IMR-90 (cell line): ENCODE measurements at regions not wholly inside any gene's neighbourhood (a gene's known extent, or its start where the extent isn't known, plus 50 kb on each side); places are given as distances from the start of the nearest gene placed in this dataset.

Experiments used
- ATAC-seq: fragments of 200-7000 bp; cut with Tn5 transposase; 2 replicates; pipeline ENCODE4 v1.9.1; 2020; ENCODE audit warnings: low read depth, mild to moderate bottlenecking, moderate library complexity
- BruUV-seq: library from RNA; stranded (reverse); fragments of 400-500 nt; replicated peaks from 2 replicates; lab custom pipeline; 2021; lab: Mats Ljungman, UMichigan
- CTCF ChIA-PET: fragments of 300-600 bp; formaldehyde crosslinking; extraction: SDS; loops from one replicate; lab custom pipeline; 2021; ENCODE audit warnings: antibody characterized with exemption; lab: Yijun Ruan, JAX
- POLR2A ChIA-PET: fragments of 300-600 bp; sonication (Branson Sonifier 250); formaldehyde crosslinking; loops from one replicate; lab custom pipeline; 2022; ENCODE audit warnings: antibody characterized with exemption; ENCODE audit not compliant: unreplicated experiment; lab: Charles Lee
- DNase-seq: peaks from one replicate; pipeline ENCODE4 v3.0.0; 2013
- H2AFZ ChIP-seq: replicated peaks from 2 replicates; pipeline ENCODE3; 2013; ENCODE audit warnings: low read length, mild to moderate bottlenecking; ENCODE audit not compliant: poor library complexity
- H2AK5ac ChIP-seq: 2 replicates; pipeline ENCODE4 v1.6.1; 2013; ENCODE audit warnings: low read depth, low read length, inconsistent platforms
- H2AK9ac ChIP-seq: replicated peaks from 2 replicates; pipeline ENCODE3; 2013; ENCODE audit warnings: mild to moderate bottlenecking, low read depth, low read length, moderate library complexity; ENCODE audit not compliant: poor library complexity
- H2BK120ac ChIP-seq: 2 replicates; pipeline ENCODE4 v1.6.1; 2013; ENCODE audit warnings: low read depth, low read length, inconsistent platforms
- H2BK15ac ChIP-seq: 3 replicates; pipeline ENCODE4 v1.6.1; 2013; ENCODE audit warnings: low read depth, low read length, inconsistent platforms
- H2BK20ac ChIP-seq: 2 replicates; pipeline ENCODE4 v1.6.1; 2013; ENCODE audit warnings: low read depth, mild to moderate bottlenecking, inconsistent platforms, low read length, moderate library complexity
- H2BK5ac ChIP-seq: 2 replicates; pipeline ENCODE4 v1.6.1; 2013; ENCODE audit warnings: mild to moderate bottlenecking, low read depth, low read length, inconsistent platforms; ENCODE audit not compliant: poor library complexity, severe bottlenecking
- H3K14ac ChIP-seq: replicated peaks from 2 replicates; pipeline ENCODE4 v1.6.1; 2013; ENCODE audit warnings: low read depth, low read length, inconsistent platforms
- H3K18ac ChIP-seq: 2 replicates; pipeline ENCODE4 v1.6.1; 2013; ENCODE audit warnings: low read depth, low read length, control low read depth
- H3K23ac ChIP-seq: 2 replicates; pipeline ENCODE4 v1.6.1; 2013; ENCODE audit warnings: low read depth, low read length, inconsistent platforms
- H3K27ac ChIP-seq: 2 replicates; pipeline ENCODE4 v1.5.1; 2013; ENCODE audit warnings: mild to moderate bottlenecking, control low read depth, low read length; ENCODE audit not compliant: insufficient read depth
- H3K27me3 ChIP-seq: 2 replicates; pipeline ENCODE4 v1.6.1; 2013; ENCODE audit warnings: low read length; ENCODE audit not compliant: control insufficient read depth, insufficient read depth
- H3K36me3 ChIP-seq: 2 replicates; pipeline ENCODE4 v1.6.1; 2013; ENCODE audit warnings: low read length, mixed read lengths; ENCODE audit not compliant: control insufficient read depth, insufficient read depth
- H3K4ac ChIP-seq: 2 replicates; pipeline ENCODE4 v1.6.1; 2013; ENCODE audit warnings: low read depth, low read length, inconsistent platforms
- H3K4me1 ChIP-seq: 2 replicates; pipeline ENCODE4 v1.6.1; 2013; ENCODE audit warnings: low read length, mixed read lengths; ENCODE audit not compliant: control insufficient read depth, insufficient read depth
- H3K4me2 ChIP-seq: 2 replicates; pipeline ENCODE4 v1.6.1; 2013; ENCODE audit warnings: low read depth, mild to moderate bottlenecking, control low read depth, low read length, moderate library complexity
- H3K4me3 ChIP-seq: 2 replicates; pipeline ENCODE4 v1.5.1; 2013; ENCODE audit warnings: low read depth, mild to moderate bottlenecking, control low read depth, low read length, moderate library complexity; ENCODE audit not compliant: insufficient read depth
- H3K56ac ChIP-seq: 2 replicates; pipeline ENCODE4 v1.6.1; 2013; ENCODE audit warnings: low read length, inconsistent platforms; ENCODE audit not compliant: insufficient read depth; ENCODE audit errors: extremely low read depth
- H3K79me1 ChIP-seq, 2 experiments: 2 replicates each; pipeline ENCODE4 v1.6.1; 2013; ENCODE audit warnings: low read length in 2 of 2, inconsistent platforms in 1 of 2, low read depth in 1 of 2
- H3K9ac ChIP-seq: 2 replicates; pipeline ENCODE4 v1.6.1; 2013; ENCODE audit warnings: low read depth, low read length, control low read depth
- H3K9me1 ChIP-seq: 2 replicates; pipeline ENCODE4 v1.6.1; 2013; ENCODE audit warnings: low read length, inconsistent platforms; ENCODE audit not compliant: insufficient read depth
- H3K9me3 ChIP-seq: 2 replicates; pipeline ENCODE4 v1.6.1; 2013; ENCODE audit warnings: low read length; ENCODE audit not compliant: control insufficient read depth, insufficient read depth
- H4K20me1 ChIP-seq: 2 replicates; pipeline ENCODE4 v1.6.1; 2013; ENCODE audit warnings: low read length, inconsistent platforms; ENCODE audit not compliant: insufficient read depth
- H4K5ac ChIP-seq: 2 replicates; pipeline ENCODE4 v1.6.1; 2013; ENCODE audit warnings: mild to moderate bottlenecking, low read depth, low read length, control low read depth
- H4K8ac ChIP-seq, 2 experiments: 2 replicates each; pipeline ENCODE4 v1.6.1; 2013; ENCODE audit warnings: low read depth in 2 of 2, low read length in 2 of 2, control low read depth in 1 of 2, inconsistent platforms in 1 of 2
- H4K91ac ChIP-seq: 2 replicates; pipeline ENCODE4 v1.6.1; 2013; ENCODE audit warnings: low read depth, low read length, inconsistent platforms; ENCODE audit not compliant: insufficient read depth
- BHLHE40 ChIP-seq: fragments of 150-350 bp; IDR thresholded peaks from 2 replicates; pipeline ENCODE4 v1.6.1; 2016; ENCODE audit warnings: mild to moderate bottlenecking, low read depth, low read length
- CEBPB ChIP-seq: IDR thresholded peaks from 2 replicates; pipeline ENCODE4 v1.6.1; 2012; ENCODE audit warnings: low read depth, low read length, improper control_type of control experiment
- WGBS, 2 experiments: methylation state at CpG; one replicate each; pipeline versions ENCODE4 v1.1.5 to v1.1.7; 2013; ENCODE audit warnings: missing lambda C conversion rate in 2 of 2; ENCODE audit not compliant: insufficient read length in 1 of 2; ENCODE audit errors: extremely low coverage in 2 of 2; 5-methylcytosine and 5-hydroxymethylcytosine counted together
- dilution Hi-C: fragments of 300-500 bp; cut with HindIII; formaldehyde crosslinking; loops from one replicate; pipeline ENCODE4 v1.14.3; 2018; ENCODE audit warnings: low sequenced_read_pairs; ENCODE audit not compliant: unreplicated experiment
- in situ Hi-C: fragments of 300-500 bp; cut with MboI; formaldehyde crosslinking; loops from 3 replicates; pipeline ENCODE4 v1.14.3; 2019; ENCODE audit warnings: low sequenced_read_pairs, inconsistent platforms, mixed read lengths
- intact Hi-C: fragments of 100-400 bp; cut with micrococcal nuclease; formaldehyde crosslinking; loops from 2 replicates; pipeline ENCODE4 v1.10.0; 2022

- TF ChIP-seq CEBPB: no peak
- no peak for TF ChIP-seq BHLHE40
- CTCF ChIA-PET: no interaction called here
- no TSS peak for BruUV-seq
These were observed 619.4 kb upstream of the CHAC2 start for GRCh38 chr2:53148221-53148620.

More at GRCh38 chr2:53148221-53148620, 619.4 kb upstream of the CHAC2 start:
- H3K27ac ChIP-seq: no peak overlapping the region
- DNase-seq (no peak), ATAC-seq (no peak)
- no peak overlapping the region for H3K14ac ChIP-seq
- H3K4me2 ChIP-seq: no peak overlapping the region
- H2AFZ ChIP-seq: no peak overlapping the region
- H3K36me3 ChIP-seq: no peaks in the 10 kb centered on the region
- H4K5ac ChIP-seq: no peak overlapping the region
- H3K23ac ChIP-seq: no peak overlapping the region
- no peaks in the 10 kb centered on the region for H3K79me1 ChIP-seq
- no peaks in the 10 kb centered on the region for H3K9me3 ChIP-seq
- POLR2A ChIA-PET: no interaction called here
- no peak overlapping the region for H3K4ac ChIP-seq
- H2AK9ac ChIP-seq: no peak overlapping the region
- intact Hi-C loops (no loop called here), dilution Hi-C loops (no loop called here), in situ Hi-C loops (no loop called here)
- H2AK5ac ChIP-seq: no peak overlapping the region
- H3K18ac ChIP-seq: no peak overlapping the region
- H3K4me1 ChIP-seq: no peaks in the 10 kb centered on the region
- no peak overlapping the region for H2BK15ac ChIP-seq
- H3K9ac ChIP-seq: no peak overlapping the region
- no peak overlapping the region for H3K4me3 ChIP-seq
- H2BK120ac ChIP-seq: no peak overlapping the region
- no peak overlapping the region for H2BK5ac ChIP-seq
- H2BK20ac ChIP-seq: no peak overlapping the region
- no peak overlapping the region for H4K8ac ChIP-seq
- no peak overlapping the region for H3K56ac ChIP-seq
- no peak overlapping the region for H4K91ac ChIP-seq
- no peaks in the 10 kb centered on the region for H3K9me1 ChIP-seq
- H3K27me3 ChIP-seq: no peaks in the 10 kb centered on the region
- no peaks in the 10 kb centered on the region for H4K20me1 ChIP-seq
- WGBS, 2 experiments: no CpG with 5 or more reads among the region's 3 CpGs
